DOHH2 (cell line): ENCODE measurements at regions not wholly inside any gene's neighbourhood (a gene's known extent, or its start where the extent isn't known, plus 50 kb on each side); places are given as distances from the start of the nearest gene placed in this dataset.

Experiments
- EZH2phosphoT487 ChIP-seq: fragments of 200-600 bp; sonication (generic); IDR thresholded peaks from 2 replicates; pipeline ENCODE4 v1.6.1; 2017; ENCODE audit warnings: borderline replicate concordance, mild to moderate bottlenecking, antibody characterized with exemption, low read length, moderate library complexity, mixed read lengths
- TF ChIP-seq, protein P1 (sequence below): fragments of 200-600 bp; sonication (generic); IDR thresholded peaks from one replicate; pipeline ENCODE4 v1.5.1; 2014; ENCODE audit warnings: antibody characterized with exemption, mild to moderate bottlenecking, low read depth, low read length; ENCODE audit not compliant: poor library complexity, severe bottlenecking

DNA sequence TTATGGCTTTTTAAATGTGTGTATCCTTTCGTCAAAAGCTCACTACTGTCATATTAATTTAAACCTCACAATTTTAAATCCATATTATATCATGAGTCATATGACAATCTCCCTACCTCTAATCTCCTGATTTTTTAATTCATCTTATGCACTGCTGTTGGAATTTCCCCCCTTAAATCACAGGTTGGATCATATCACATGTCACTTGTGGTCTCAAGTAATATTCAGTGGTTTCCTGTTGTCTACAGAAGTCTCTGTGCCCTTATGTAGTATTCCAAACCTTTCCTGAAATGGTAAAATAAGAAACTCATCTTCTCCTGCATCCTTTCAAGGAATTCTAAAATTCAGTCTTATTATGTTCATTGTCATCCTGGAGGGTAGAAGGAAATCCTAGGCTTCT is 116.0 kb upstream of the CBLB start:
- TF ChIP-seq, protein P1, sequence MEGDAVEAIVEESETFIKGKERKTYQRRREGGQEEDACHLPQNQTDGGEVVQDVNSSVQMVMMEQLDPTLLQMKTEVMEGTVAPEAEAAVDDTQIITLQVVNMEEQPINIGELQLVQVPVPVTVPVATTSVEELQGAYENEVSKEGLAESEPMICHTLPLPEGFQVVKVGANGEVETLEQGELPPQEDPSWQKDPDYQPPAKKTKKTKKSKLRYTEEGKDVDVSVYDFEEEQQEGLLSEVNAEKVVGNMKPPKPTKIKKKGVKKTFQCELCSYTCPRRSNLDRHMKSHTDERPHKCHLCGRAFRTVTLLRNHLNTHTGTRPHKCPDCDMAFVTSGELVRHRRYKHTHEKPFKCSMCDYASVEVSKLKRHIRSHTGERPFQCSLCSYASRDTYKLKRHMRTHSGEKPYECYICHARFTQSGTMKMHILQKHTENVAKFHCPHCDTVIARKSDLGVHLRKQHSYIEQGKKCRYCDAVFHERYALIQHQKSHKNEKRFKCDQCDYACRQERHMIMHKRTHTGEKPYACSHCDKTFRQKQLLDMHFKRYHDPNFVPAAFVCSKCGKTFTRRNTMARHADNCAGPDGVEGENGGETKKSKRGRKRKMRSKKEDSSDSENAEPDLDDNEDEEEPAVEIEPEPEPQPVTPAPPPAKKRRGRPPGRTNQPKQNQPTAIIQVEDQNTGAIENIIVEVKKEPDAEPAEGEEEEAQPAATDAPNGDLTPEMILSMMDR = no peak
- no peak for TF ChIP-seq EZH2phosphoT487
